WTC11 (cell line): ENCODE measurements at regions not wholly inside any gene's neighbourhood (a gene's known extent, or its start where the extent isn't known, plus 50 kb on each side); places are given as distances from the start of the nearest gene placed in this dataset.
A peak's percentile ranks its signal among the peaks of the same experiment; 100 is the strongest.

Source experiments
- ATAC-seq: fragments of 200-7000 bp; cut with Tn5 transposase; 2 replicates; pipeline ENCODE4 v1.10.0; 2021; ENCODE audit warnings: mild to moderate bottlenecking, moderate library complexity
- CTCF ChIA-PET: fragments of 300-600 bp; sonication (Branson Sonifier 250); formaldehyde crosslinking; loops from one replicate; lab custom pipeline; 2021; ENCODE audit warnings: antibody characterized with exemption; lab: Charles Lee
- POLR2A ChIA-PET: fragments of 350-600 bp; sonication (Branson Sonifier 250); formaldehyde crosslinking; loops from one replicate; lab custom pipeline; 2021; ENCODE audit warnings: antibody characterized with exemption; lab: Charles Lee
- DNase-seq: peaks from one replicate; pipeline ENCODE4 v3.0.0; 2021; ENCODE audit warnings: low spot score
- H3K27ac Mint-ChIP-seq: 2 replicates; pipeline ENCODE4 v1.8.0; 2021; ENCODE audit warnings: mixed read lengths
- H3K27me3 Mint-ChIP-seq: 2 replicates; pipeline ENCODE4 v1.8.0; 2021; ENCODE audit warnings: low read depth, mild to moderate bottlenecking, moderate library complexity, mixed read lengths
- H3K36me3 Mint-ChIP-seq: 2 replicates; pipeline ENCODE4 v1.8.0; 2021; ENCODE audit warnings: mixed read lengths
- H3K4me1 Mint-ChIP-seq: 2 replicates; pipeline ENCODE4 v1.8.0; 2022; ENCODE audit warnings: mixed read lengths
- H3K4me3 Mint-ChIP-seq: 2 replicates; pipeline ENCODE4 v1.8.0; 2021; ENCODE audit warnings: mild to moderate bottlenecking, moderate library complexity, mixed read lengths
- H3K9me3 Mint-ChIP-seq: 2 replicates; pipeline ENCODE4 v1.8.0; 2021; ENCODE audit warnings: mixed read lengths
- ATF2 ChIP-seq: sonication (generic); formaldehyde crosslinking; IDR thresholded peaks from 2 replicates; pipeline ENCODE4 v1.8.1; 2022; ENCODE audit warnings: low read depth, missing genetic modification reagents, borderline replicate concordance
- CBFB ChIP-seq: sonication (generic); formaldehyde crosslinking; IDR thresholded peaks from 2 replicates; pipeline ENCODE4 v1.8.1; 2022; ENCODE audit warnings: mild to moderate bottlenecking, low read depth, missing genetic modification reagents
- CREB1 ChIP-seq: sonication (generic); formaldehyde crosslinking; IDR thresholded peaks from 2 replicates; pipeline ENCODE4 v1.8.0; 2023; ENCODE audit warnings: mild to moderate bottlenecking, missing genetic modification reagents
- CTCF ChIP-seq: fragments of 200-600 bp; IDR thresholded peaks from 2 replicates; pipeline ENCODE4 v1.8.0; 2022; ENCODE audit warnings: antibody characterized with exemption
- E2F1 ChIP-seq: sonication (generic); formaldehyde crosslinking; IDR thresholded peaks from 2 replicates; pipeline ENCODE4 v1.8.0; 2022; ENCODE audit warnings: mild to moderate bottlenecking, missing genetic modification reagents
- ELF4 ChIP-seq: sonication (generic); formaldehyde crosslinking; IDR thresholded peaks from 2 replicates; pipeline ENCODE4 v1.8.1; 2022; ENCODE audit warnings: low read depth, mild to moderate bottlenecking, moderate library complexity, missing genetic modification reagents
- ESRRA ChIP-seq: sonication (generic); formaldehyde crosslinking; IDR thresholded peaks from 2 replicates; pipeline ENCODE4 v1.8.1; 2022; ENCODE audit warnings: mild to moderate bottlenecking, missing genetic modification reagents, borderline replicate concordance
- FOXK1 ChIP-seq: sonication (generic); formaldehyde crosslinking; IDR thresholded peaks from 2 replicates; pipeline ENCODE4 v1.8.0; 2022; ENCODE audit warnings: mild to moderate bottlenecking, moderate library complexity, missing genetic modification reagents
- GTF2I ChIP-seq: fragments of 250-450 bp; sonication (Bioruptor Pico); conservative IDR thresholded peaks from 2 replicates; pipeline ENCODE4 v1.4.0; 2021; ENCODE audit warnings: mild to moderate bottlenecking
- KAT7 ChIP-seq: sonication (generic); formaldehyde crosslinking; IDR thresholded peaks from 2 replicates; pipeline ENCODE4 v1.8.1; 2023; ENCODE audit warnings: missing genetic modification reagents, mild to moderate bottlenecking, borderline replicate concordance
- NR1H2 ChIP-seq: sonication (generic); formaldehyde crosslinking; IDR thresholded peaks from 2 replicates; pipeline ENCODE4 v1.9.0; 2021; ENCODE audit warnings: mild to moderate bottlenecking, moderate library complexity, missing genetic modification reagents
- SMAD4 ChIP-seq: sonication (generic); formaldehyde crosslinking; IDR thresholded peaks from 2 replicates; pipeline ENCODE4 v1.8.0; 2022; ENCODE audit warnings: mild to moderate bottlenecking, missing genetic modification reagents
- SP1 ChIP-seq: sonication (generic); formaldehyde crosslinking; conservative IDR thresholded peaks from 2 replicates; pipeline ENCODE4 v1.8.1; 2022; ENCODE audit warnings: missing genetic modification reagents
- ZBTB21 ChIP-seq: sonication (generic); formaldehyde crosslinking; IDR thresholded peaks from 2 replicates; pipeline ENCODE4 v1.8.1; 2023; ENCODE audit warnings: mild to moderate bottlenecking, missing genetic modification reagents, borderline replicate concordance
- ZBTB43 ChIP-seq: sonication (generic); formaldehyde crosslinking; IDR thresholded peaks from 2 replicates; pipeline ENCODE4 v1.8.1; 2023; ENCODE audit warnings: mild to moderate bottlenecking, missing genetic modification reagents
- ZMAT4 ChIP-seq: fragments of 250-450 bp; sonication (Bioruptor Pico); IDR thresholded peaks from 2 replicates; pipeline ENCODE4 v1.9.0; 2021; ENCODE audit warnings: mild to moderate bottlenecking
- ZNF138 ChIP-seq: sonication (generic); formaldehyde crosslinking; conservative IDR thresholded peaks from 2 replicates; pipeline ENCODE4 v1.8.1; 2022; ENCODE audit warnings: mild to moderate bottlenecking, moderate library complexity, missing genetic modification reagents
- TF ChIP-seq, protein P1 (sequence below): sonication (generic); formaldehyde crosslinking; conservative IDR thresholded peaks from 2 replicates; pipeline ENCODE4 v1.8.1; 2023; ENCODE audit warnings: mild to moderate bottlenecking, low read depth, missing genetic modification reagents, moderate library complexity

DNA sequence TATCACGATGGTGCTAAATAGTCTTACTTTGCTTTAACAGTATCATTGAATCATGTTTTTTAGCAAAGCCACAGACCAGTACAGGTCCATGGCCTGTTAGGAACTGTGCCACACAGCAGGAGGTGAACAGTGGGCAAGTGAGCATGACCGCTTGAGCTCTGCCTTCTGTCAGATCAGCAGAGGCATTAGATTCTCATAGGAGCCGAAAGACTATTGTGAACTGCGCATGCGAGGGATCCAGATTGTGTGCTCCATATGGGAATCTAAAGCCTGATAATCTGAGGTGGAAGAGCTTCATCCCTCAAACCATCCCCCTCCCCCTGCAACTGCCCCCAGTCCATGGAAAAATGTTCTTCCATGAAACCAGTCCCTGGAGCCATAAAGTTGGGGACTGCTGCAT is 102.3 kb upstream of the OSR1 start:
- peaks cover 11% of the 10 kb centered on the region for H3K36me3 Mint-ChIP-seq
- CTCF ChIA-PET: no interaction called here
- no peaks in the 10 kb centered on the region; the same call in 1 of the 2 replicates for H3K27me3 Mint-ChIP-seq
- no peak for TF ChIP-seq ESRRA (CRISPR knock-in tag)
- TF ChIP-seq ZMAT4: no peak
- TF ChIP-seq, protein P1, sequence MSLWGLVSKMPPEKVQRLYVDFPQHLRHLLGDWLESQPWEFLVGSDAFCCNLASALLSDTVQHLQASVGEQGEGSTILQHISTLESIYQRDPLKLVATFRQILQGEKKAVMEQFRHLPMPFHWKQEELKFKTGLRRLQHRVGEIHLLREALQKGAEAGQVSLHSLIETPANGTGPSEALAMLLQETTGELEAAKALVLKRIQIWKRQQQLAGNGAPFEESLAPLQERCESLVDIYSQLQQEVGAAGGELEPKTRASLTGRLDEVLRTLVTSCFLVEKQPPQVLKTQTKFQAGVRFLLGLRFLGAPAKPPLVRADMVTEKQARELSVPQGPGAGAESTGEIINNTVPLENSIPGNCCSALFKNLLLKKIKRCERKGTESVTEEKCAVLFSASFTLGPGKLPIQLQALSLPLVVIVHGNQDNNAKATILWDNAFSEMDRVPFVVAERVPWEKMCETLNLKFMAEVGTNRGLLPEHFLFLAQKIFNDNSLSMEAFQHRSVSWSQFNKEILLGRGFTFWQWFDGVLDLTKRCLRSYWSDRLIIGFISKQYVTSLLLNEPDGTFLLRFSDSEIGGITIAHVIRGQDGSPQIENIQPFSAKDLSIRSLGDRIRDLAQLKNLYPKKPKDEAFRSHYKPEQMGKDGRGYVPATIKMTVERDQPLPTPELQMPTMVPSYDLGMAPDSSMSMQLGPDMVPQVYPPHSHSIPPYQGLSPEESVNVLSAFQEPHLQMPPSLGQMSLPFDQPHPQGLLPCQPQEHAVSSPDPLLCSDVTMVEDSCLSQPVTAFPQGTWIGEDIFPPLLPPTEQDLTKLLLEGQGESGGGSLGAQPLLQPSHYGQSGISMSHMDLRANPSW (CRISPR knock-in tag): no peak
- TF ChIP-seq ELF4 (CRISPR knock-in tag): no peak
- no peak for TF ChIP-seq CBFB (CRISPR knock-in tag)
- TF ChIP-seq CTCF: no peak
- no peak for TF ChIP-seq E2F1 (CRISPR knock-in tag)
- TF ChIP-seq NR1H2 (CRISPR knock-in tag): no peak
- no peak for TF ChIP-seq GTF2I (CRISPR knock-in tag)
- no peak for TF ChIP-seq CREB1 (CRISPR knock-in tag)
- TF ChIP-seq ZBTB43: no peak
- TF ChIP-seq KAT7 (CRISPR knock-in tag): no peak
- TF ChIP-seq FOXK1 (CRISPR knock-in tag): no peak
- no peak for TF ChIP-seq ZBTB21
- TF ChIP-seq ATF2: no peak
- no peak for TF ChIP-seq SP1 (CRISPR knock-in tag)
- TF ChIP-seq ZNF138 (CRISPR knock-in tag): no peak
- TF ChIP-seq SMAD4 (CRISPR knock-in tag): no peak
- DNase-seq (no peak), ATAC-seq (no peak)
- peaks cover 12% of the 10 kb centered on the region for H3K9me3 Mint-ChIP-seq
- no peak overlapping the region for H3K4me3 Mint-ChIP-seq
- H3K4me1 Mint-ChIP-seq: peaks cover 51% of the 10 kb centered on the region
- H3K27ac Mint-ChIP-seq: peak overlapping the region; percentile 2; the same call in 1 of the 2 replicates
- POLR2A ChIA-PET: no interaction called here
